C4-2B (cell line): ENCODE measurements at regions not wholly inside any gene's neighbourhood (a gene's known extent, or its start where the extent isn't known, plus 50 kb on each side); places are given as distances from the start of the nearest gene placed in this dataset.

ENCODE experiments used
- ZFX ChIP-seq: fragments of 450-650 bp; IDR thresholded peaks from 2 replicates; pipeline ENCODE4 v1.6.1; 2017
- TF ChIP-seq, protein P1 (sequence below): fragments of 450-650 bp; conservative IDR thresholded peaks from 2 replicates; pipeline ENCODE4 v1.5.1; 2017; ENCODE audit warnings: mild to moderate bottlenecking

GRCh38 chr13:75016225-75016624, 465.7 kb downstream of the TBC1D4 start:
- TF ChIP-seq, protein P1, sequence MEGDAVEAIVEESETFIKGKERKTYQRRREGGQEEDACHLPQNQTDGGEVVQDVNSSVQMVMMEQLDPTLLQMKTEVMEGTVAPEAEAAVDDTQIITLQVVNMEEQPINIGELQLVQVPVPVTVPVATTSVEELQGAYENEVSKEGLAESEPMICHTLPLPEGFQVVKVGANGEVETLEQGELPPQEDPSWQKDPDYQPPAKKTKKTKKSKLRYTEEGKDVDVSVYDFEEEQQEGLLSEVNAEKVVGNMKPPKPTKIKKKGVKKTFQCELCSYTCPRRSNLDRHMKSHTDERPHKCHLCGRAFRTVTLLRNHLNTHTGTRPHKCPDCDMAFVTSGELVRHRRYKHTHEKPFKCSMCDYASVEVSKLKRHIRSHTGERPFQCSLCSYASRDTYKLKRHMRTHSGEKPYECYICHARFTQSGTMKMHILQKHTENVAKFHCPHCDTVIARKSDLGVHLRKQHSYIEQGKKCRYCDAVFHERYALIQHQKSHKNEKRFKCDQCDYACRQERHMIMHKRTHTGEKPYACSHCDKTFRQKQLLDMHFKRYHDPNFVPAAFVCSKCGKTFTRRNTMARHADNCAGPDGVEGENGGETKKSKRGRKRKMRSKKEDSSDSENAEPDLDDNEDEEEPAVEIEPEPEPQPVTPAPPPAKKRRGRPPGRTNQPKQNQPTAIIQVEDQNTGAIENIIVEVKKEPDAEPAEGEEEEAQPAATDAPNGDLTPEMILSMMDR: no peak
- TF ChIP-seq ZFX: no peak
